GM12865 (cell line): ENCODE measurements at regions not wholly inside any gene's neighbourhood (a gene's known extent, or its start where the extent isn't known, plus 50 kb on each side); places are given as distances from the start of the nearest gene placed in this dataset.

Experiments
- DNase-seq: peaks from one replicate; pipeline ENCODE4 v3.0.0; 2010; ENCODE audit warnings: low read depth
- H3K4me3 ChIP-seq: 2 replicates; pipeline ENCODE4 v1.5.1; 2011; ENCODE audit warnings: mild to moderate bottlenecking, low read depth, low read length, control low read depth
- TF ChIP-seq, protein P1 (sequence below): IDR thresholded peaks from 2 replicates; pipeline ENCODE4 v1.5.1; 2011; ENCODE audit warnings: low read length, control low read depth, low read depth, inconsistent platforms; ENCODE audit not compliant: insufficient read depth; ENCODE audit errors: missing control alignments

DNA sequence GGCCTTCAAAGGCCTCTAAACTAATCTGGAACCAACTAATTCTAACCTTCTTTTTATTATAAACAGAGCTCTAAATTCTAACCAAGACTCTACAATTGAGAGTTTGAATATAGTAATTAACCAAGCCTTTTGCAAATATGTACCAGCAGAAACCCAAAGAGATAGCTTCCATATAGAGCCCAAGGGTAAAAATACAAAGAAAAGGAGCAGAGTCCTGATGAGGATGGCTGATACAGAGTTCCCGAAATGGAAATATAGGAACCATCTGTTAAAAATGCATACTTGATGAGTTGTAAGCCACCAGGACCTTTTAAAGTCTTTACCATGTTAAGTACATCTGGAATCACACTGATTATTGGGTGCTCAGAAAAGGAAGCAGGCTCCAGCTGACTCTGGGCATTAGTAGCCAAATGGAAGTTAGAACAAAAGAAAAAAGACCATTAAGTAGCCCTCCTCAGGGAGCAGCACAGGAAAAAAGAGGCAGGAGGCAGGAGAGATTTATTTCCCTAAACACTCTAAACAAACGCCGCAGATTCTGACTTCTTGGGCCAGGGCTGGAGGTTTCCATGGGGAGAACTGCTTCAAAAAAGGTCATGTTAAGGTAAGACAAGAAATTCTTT is 463.1 kb upstream of the FAT3 start:
- no peak for DNase-seq
- TF ChIP-seq, protein P1, sequence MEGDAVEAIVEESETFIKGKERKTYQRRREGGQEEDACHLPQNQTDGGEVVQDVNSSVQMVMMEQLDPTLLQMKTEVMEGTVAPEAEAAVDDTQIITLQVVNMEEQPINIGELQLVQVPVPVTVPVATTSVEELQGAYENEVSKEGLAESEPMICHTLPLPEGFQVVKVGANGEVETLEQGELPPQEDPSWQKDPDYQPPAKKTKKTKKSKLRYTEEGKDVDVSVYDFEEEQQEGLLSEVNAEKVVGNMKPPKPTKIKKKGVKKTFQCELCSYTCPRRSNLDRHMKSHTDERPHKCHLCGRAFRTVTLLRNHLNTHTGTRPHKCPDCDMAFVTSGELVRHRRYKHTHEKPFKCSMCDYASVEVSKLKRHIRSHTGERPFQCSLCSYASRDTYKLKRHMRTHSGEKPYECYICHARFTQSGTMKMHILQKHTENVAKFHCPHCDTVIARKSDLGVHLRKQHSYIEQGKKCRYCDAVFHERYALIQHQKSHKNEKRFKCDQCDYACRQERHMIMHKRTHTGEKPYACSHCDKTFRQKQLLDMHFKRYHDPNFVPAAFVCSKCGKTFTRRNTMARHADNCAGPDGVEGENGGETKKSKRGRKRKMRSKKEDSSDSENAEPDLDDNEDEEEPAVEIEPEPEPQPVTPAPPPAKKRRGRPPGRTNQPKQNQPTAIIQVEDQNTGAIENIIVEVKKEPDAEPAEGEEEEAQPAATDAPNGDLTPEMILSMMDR = no peak
- no peak overlapping the region for H3K4me3 ChIP-seq

DNA sequence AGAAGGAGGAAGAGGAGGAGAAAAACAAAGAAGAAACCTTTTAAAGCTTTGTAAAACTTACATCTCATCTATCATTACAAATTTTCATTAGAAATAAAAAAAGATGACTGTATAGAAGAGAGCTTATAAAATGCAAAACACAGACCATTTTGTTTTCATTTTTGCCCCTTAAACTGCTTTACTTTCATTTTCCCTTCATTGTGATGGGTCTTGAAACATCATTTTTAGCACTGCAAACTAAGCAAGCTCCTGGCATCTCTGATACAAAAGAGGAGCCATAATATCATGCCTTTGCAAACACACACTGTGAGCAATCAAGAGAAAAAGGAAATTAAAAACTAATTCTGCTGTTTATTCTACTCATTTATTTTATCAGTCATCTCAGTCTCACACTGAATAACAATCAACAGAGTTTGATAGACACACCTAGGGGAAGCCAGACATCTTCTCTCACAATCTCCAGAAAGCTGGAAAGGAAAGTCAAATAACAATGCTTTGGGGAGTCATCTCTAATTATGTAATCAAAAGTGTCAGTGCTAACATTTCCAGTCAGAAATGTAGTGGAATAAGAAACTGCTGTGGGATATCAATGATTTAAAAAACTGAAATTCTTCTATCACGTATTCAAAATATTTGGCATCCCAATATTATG is 467.7 kb upstream of the FAT3 start:
- no peak for DNase-seq
- H3K4me3 ChIP-seq = no peak overlapping the region
- TF ChIP-seq, protein P1 = no peak

DNA sequence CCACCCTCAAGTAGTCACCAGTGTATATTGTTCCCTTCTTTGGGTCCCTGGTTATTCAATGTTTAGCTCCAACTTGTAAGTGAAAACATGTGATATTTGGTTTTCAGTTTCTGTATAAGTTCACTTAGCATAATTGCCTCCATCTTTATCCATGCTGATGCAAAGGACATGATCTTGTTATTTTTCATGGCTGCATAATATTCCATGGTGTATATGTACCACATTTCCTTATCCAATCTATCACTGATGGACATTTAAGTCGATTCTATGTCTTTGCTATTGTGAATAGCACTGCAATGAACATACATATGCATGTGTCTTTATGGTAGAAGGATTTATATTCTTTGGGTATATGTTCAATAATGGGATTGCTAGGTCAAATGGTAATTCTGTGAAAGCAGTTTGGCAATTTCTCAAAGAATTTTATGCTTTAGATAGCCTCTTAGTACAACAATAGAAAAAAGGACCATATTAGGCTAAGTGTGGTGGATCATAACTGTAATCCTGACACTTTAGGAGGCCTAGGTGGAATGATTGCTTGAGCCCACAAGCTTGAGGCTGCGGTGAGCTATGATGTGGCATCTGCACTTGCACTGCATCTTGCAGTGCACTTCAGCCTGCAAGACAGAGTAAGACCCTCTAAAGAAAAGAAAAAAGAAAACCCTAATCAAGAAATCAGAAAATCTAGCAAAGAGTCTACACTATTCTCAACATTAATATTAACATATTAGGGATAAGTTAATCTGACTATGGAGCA is 468.5 kb upstream of the FAT3 start:
- no peak for DNase-seq
- no peak overlapping the region for H3K4me3 ChIP-seq
- TF ChIP-seq, protein P1 = no peak

DNA sequence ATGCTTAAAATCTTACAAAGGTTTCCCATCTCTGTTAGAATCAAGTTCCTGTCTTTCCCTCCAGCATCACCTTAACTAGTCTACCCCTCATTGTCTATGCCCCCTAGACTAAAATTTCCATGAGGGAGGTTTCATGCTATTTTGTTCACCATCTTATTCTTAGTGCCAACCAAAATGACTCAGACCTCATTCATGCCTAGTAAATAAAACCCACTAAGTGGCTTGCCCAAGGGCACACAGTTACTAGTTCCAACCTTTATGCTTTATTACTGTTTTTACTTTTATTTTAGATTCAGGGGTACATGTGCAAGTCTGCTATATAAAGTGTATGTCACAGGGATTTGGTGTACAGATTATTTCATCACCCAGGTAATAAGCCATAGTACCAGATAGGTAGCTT is 469.1 kb upstream of the FAT3 start:
- TF ChIP-seq, protein P1 = no peak
- DNase-seq = no peak
- no peak overlapping the region for H3K4me3 ChIP-seq

DNA sequence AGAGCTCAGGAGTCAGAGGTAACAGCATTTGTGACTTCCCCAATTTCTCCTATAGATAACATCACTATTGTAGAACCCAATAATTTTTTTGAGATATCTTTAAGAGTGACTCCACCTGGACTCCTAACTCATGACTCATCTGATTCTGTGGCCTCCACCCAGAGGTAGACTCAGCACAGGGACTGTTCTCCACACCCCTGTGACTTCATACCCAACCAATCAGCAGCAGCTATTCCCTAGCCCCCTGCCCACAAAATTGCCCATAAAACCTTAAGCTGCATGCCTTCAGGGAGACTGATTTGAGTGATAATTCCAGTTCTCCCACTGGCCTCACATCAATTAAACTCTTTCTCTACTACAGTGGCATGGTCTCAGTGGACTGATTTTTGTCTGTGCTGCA is 475.4 kb upstream of the FAT3 start:
- TF ChIP-seq, protein P1 = no peak
- no peak overlapping the region for H3K4me3 ChIP-seq
- no peak for DNase-seq

DNA sequence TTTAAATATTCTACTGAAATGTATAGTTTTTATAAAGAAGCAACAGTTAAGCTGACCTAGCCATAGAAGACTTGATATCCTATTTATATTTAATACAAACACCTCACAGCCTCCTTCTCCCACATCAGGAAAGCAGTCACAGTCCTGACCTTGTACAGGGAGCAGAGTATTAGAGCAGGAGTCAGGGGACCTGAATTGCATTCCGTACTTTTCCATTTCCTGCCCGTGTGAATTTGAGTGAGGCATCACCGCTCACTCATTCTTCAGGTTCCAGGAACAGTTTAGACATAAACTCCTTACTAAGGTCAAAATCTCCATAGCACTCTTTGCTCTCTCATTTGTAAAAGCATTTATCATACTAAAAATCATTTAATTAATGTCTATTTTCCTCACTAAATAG is 482.5 kb upstream of the FAT3 start:
- TF ChIP-seq, protein P1 = no peak
- H3K4me3 ChIP-seq = no peak overlapping the region
- no peak for DNase-seq

DNA sequence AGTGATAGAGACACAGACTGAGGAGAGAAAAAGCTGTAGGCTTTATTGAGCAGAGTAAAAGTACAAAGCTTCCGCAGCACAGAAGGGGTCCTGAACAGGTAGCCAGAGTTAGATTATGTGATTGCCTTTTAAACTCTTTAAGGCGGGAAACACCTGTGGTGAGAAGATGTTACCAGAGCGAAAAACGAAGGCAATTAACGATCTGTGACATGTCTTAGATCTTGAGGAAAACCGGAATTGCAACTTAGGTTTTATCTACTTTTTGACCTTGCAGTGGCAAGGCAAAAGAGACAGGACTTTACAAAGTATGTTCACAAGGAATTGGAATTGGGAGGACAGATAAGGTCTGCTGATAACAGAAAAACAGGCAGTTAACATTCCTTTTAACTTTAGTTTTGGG is 493.6 kb upstream of the FAT3 start:
- DNase-seq = no peak
- TF ChIP-seq, protein P1 = no peak
- H3K4me3 ChIP-seq = no peak overlapping the region
